ENCODE measurements at regions not wholly inside any gene's neighbourhood (a gene's known extent, or its start where the extent isn't known, plus 50 kb on each side); places are given as distances from the start of the nearest gene placed in this dataset.

- peaks cover 2% of the 10 kb centered on the region for H3K27me3 Mint-ChIP-seq (ENCODE audit: insufficient read depth, low read depth, poor library complexity)
- H3K36me3 Mint-ChIP-seq (ENCODE audit: low read depth) = peaks cover 5% of the 10 kb centered on the region
- Histone ChIP-seq H2AFZ (no peak overlapping the region), H3K27me3 (ENCODE audit: insufficient read depth) (no peaks in the 10 kb centered on the region), H3K36me3 (ENCODE audit: insufficient read depth) (no peaks in the 10 kb centered on the region), H3K79me2 (replicated peaks; ENCODE audit: insufficient read depth) (no peaks in the 10 kb centered on the region), H3K9me2 (ENCODE audit: insufficient read depth) (peaks cover 7% of the 10 kb centered on the region), H3K4me1 (ENCODE audit: insufficient read depth) (no peaks in the 10 kb centered on the region), H3K4me3 (no peak overlapping the region), H4K20me1 (replicated peaks; ENCODE audit: insufficient read depth) (no peaks in the 10 kb centered on the region), H3K27ac (ENCODE audit: low read depth) (no peak overlapping the region), H3K4me2 (no peak overlapping the region), H3F3A (replicated peaks; ENCODE audit: low read depth) (no peaks in the 10 kb centered on the region)
- no peak overlapping the region for H3K27ac Mint-ChIP-seq
- ATAC-seq = no peak
- H3K4me3 Mint-ChIP-seq = no peak overlapping the region
- no peak for DNase-seq (ENCODE audit: low spot score)
- H3K9me3 Mint-ChIP-seq = peaks cover 5% of the 10 kb centered on the region
- peaks cover 7% of the 10 kb centered on the region; the same call in 2 of the 3 replicates for H3K4me1 Mint-ChIP-seq
- no peak for TF ChIP-seq JUNB (IDR thresholded peaks at IDR 0.05; ENCODE audit: unreplicated experiment)
- TF ChIP-seq NANOG (IDR thresholded peaks at IDR 0.05; ENCODE audit: borderline replicate concordance) = no peak
- TF ChIP-seq ZNF331 (CRISPR knock-in tag; IDR thresholded peaks at IDR 0.05; ENCODE audit: low read depth) = no peak
- TF ChIP-seq CTCF (conservative IDR thresholded peaks at IDR 0.05; ENCODE audit: low read depth in 2 of 2) = no peak
- TF ChIP-seq ETS1 (IDR thresholded peaks at IDR 0.05) = no peak
- no peak for TF ChIP-seq REST (IDR thresholded peaks at IDR 0.05; ENCODE audit: unreplicated experiment)
- no peak for TF ChIP-seq EZH2 (IDR thresholded peaks at IDR 0.05; ENCODE audit: low read depth, unreplicated experiment)
- TF ChIP-seq POLR2AphosphoS5 (IDR thresholded peaks at IDR 0.05; ENCODE audit: low read depth) = no peak
- no peak for TF ChIP-seq EZH2phosphoT487 (IDR thresholded peaks at IDR 0.05; ENCODE audit: unreplicated experiment)
- TF ChIP-seq ZNF114 (CRISPR knock-in tag; IDR thresholded peaks at IDR 0.05) = no peak
- TF ChIP-seq CREB1 (CRISPR knock-in tag; IDR thresholded peaks at IDR 0.05; ENCODE audit: low read depth) = no peak
- no peak for TF ChIP-seq ZNF462 (CRISPR knock-in tag; IDR thresholded peaks at IDR 0.05)
- TF ChIP-seq STAT1 (IDR thresholded peaks at IDR 0.05; ENCODE audit: unreplicated experiment) = no peak
Measured at GRCh38 chr2:63716146-63716545, 125.5 kb upstream of the UGP2 start.

Measured in GM23338 (cell line).